COLO668 (cell line): ENCODE measurements at regions not wholly inside any gene's neighbourhood (a gene's known extent, or its start where the extent isn't known, plus 50 kb on each side); places are given as distances from the start of the nearest gene placed in this dataset.
"Not testable (repeated sequence)": the region's sequence is repeated elsewhere in the genome, so short reads cannot be mapped to it uniquely, and the experiment has no call there.

Experiments used
- DNase-seq: peaks from one replicate; lab custom pipeline; 2025; ENCODE audit not compliant: unreplicated experiment; lab: John Stamatoyannopoulos, UW

GRCh38 chr4:20124317-20125026 lies 127.2 kb upstream of the SLIT2 start:
- no peak for DNase-seq

GRCh38 chr4:20122198-20122988 lies 129.3 kb upstream of the SLIT2 start:
- no peak for DNase-seq

GRCh38 chr4:20119141-20119540 lies 132.6 kb upstream of the SLIT2 start:
- no peak for DNase-seq

GRCh38 chr4:20109391-20109790 lies 142.3 kb upstream of the SLIT2 start:
- DNase-seq: no peak

GRCh38 chr4:20106921-20107320 lies 144.8 kb upstream of the SLIT2 start:
- no peak for DNase-seq

- no peak for DNase-seq
These were observed 149.9 kb upstream of the SLIT2 start for GRCh38 chr4:20101831-20102230.

- DNase-seq: no peak
These were observed 154.8 kb upstream of the SLIT2 start for GRCh38 chr4:20096911-20097310.

GRCh38 chr4:20095805-20096541 lies 155.7 kb upstream of the SLIT2 start:
- DNase-seq: no peak

- no peak for DNase-seq
These were observed 159.9 kb upstream of the SLIT2 start for GRCh38 chr4:20091781-20092180.

GRCh38 chr4:20087522-20087911 lies 164.2 kb upstream of the SLIT2 start:
- no peak for DNase-seq

GRCh38 chr4:20086799-20087521 lies 164.7 kb upstream of the SLIT2 start:
- DNase-seq: no peak

GRCh38 chr4:20086067-20086798 lies 165.5 kb upstream of the SLIT2 start:
- DNase-seq: no peak

- DNase-seq: no peak
These were observed 166.1 kb upstream of the SLIT2 start for GRCh38 chr4:20085653-20086052.

- DNase-seq: no peak
These were observed 166.5 kb upstream of the SLIT2 start for GRCh38 chr4:20085156-20085555.

- no peak for DNase-seq
These were observed 167.2 kb upstream of the SLIT2 start for GRCh38 chr4:20084488-20084887.

- DNase-seq: no peak
These were observed 173.1 kb upstream of the SLIT2 start for GRCh38 chr4:20078644-20079043.

- DNase-seq: no peak
These were observed 176.3 kb upstream of the SLIT2 start for GRCh38 chr4:20075248-20075871.

GRCh38 chr4:20074450-20074849 lies 177.3 kb upstream of the SLIT2 start:
- DNase-seq: no peak

GRCh38 chr4:20065952-20066351 lies 185.8 kb upstream of the SLIT2 start:
- DNase-seq: no peak

- DNase-seq: not testable (repeated sequence)
These were observed 188.8 kb upstream of the SLIT2 start for GRCh38 chr4:20062857-20063256.
